ENCODE measurements at regions not wholly inside any gene's neighbourhood (a gene's known extent, or its start where the extent isn't known, plus 50 kb on each side); places are given as distances from the start of the nearest gene placed in this dataset.

GRCh38 chr3:13256845-13257244 lies 163.3 kb downstream of the NUP210 start:
- TF ChIP-seq, protein P1, sequence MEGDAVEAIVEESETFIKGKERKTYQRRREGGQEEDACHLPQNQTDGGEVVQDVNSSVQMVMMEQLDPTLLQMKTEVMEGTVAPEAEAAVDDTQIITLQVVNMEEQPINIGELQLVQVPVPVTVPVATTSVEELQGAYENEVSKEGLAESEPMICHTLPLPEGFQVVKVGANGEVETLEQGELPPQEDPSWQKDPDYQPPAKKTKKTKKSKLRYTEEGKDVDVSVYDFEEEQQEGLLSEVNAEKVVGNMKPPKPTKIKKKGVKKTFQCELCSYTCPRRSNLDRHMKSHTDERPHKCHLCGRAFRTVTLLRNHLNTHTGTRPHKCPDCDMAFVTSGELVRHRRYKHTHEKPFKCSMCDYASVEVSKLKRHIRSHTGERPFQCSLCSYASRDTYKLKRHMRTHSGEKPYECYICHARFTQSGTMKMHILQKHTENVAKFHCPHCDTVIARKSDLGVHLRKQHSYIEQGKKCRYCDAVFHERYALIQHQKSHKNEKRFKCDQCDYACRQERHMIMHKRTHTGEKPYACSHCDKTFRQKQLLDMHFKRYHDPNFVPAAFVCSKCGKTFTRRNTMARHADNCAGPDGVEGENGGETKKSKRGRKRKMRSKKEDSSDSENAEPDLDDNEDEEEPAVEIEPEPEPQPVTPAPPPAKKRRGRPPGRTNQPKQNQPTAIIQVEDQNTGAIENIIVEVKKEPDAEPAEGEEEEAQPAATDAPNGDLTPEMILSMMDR (conservative IDR thresholded peaks at IDR 0.05; ENCODE audit: low read depth, low read length) = no peak
- TF ChIP-seq USF2 (IDR thresholded peaks at IDR 0.05; ENCODE audit: low read depth, low read length) = no peak
- TF ChIP-seq CEBPB (IDR thresholded peaks at IDR 0.05; ENCODE audit: low read depth, low read length) = no peak
